AG10803 (cell line): ENCODE measurements at regions not wholly inside any gene's neighbourhood (a gene's known extent, or its start where the extent isn't known, plus 50 kb on each side); places are given as distances from the start of the nearest gene placed in this dataset.

Experiments
- DNase-seq: peaks from one replicate; pipeline ENCODE4 v3.0.0; 2010; ENCODE audit warnings: low read depth
- H3K4me3 ChIP-seq: 2 replicates; pipeline ENCODE4 v1.5.1; 2011; ENCODE audit warnings: mild to moderate bottlenecking, low read length, control low read depth
- CTCF ChIP-seq: conservative IDR thresholded peaks from 2 replicates; pipeline ENCODE4 v1.5.1; 2011; ENCODE audit warnings: mild to moderate bottlenecking, low read length, control low read depth, inconsistent platforms

GRCh38 chr4:130099105-130099504, 1003.2 kb downstream of the C4orf33 start:
- no peak for DNase-seq
- H3K4me3 ChIP-seq = no peak overlapping the region
- TF ChIP-seq CTCF = no peak

- DNase-seq = no peak
- H3K4me3 ChIP-seq = no peak overlapping the region
Measured at GRCh38 chr4:130110189-130110588, 1014.2 kb downstream of the C4orf33 start.

GRCh38 chr4:130110770-130111169, 1014.8 kb downstream of the C4orf33 start:
- H3K4me3 ChIP-seq = no peak overlapping the region
- no peak for DNase-seq
- no peak for TF ChIP-seq CTCF

More at GRCh38 chr4:130110189-130110588, 1014.2 kb downstream of the C4orf33 start:
- TF ChIP-seq CTCF = no peak

- no peak for TF ChIP-seq CTCF
- no peak for DNase-seq
- no peak overlapping the region for H3K4me3 ChIP-seq
Measured at GRCh38 chr4:130124066-130124465, 1028.1 kb downstream of the C4orf33 start.

GRCh38 chr4:130125467-130125866, 1029.5 kb downstream of the C4orf33 start:
- TF ChIP-seq CTCF = no peak
- no peak overlapping the region for H3K4me3 ChIP-seq
- no peak for DNase-seq

GRCh38 chr4:130127297-130127696, 1031.3 kb downstream of the C4orf33 start:
- TF ChIP-seq CTCF = no peak
- H3K4me3 ChIP-seq = no peak overlapping the region

GRCh38 chr4:130131536-130131935, 1035.6 kb downstream of the C4orf33 start:
- no peak for TF ChIP-seq CTCF
- no peak for DNase-seq

More at GRCh38 chr4:130127297-130127696, 1031.3 kb downstream of the C4orf33 start:
- no peak for DNase-seq

More at GRCh38 chr4:130131536-130131935, 1035.6 kb downstream of the C4orf33 start:
- H3K4me3 ChIP-seq = no peak overlapping the region
